Thyroid gland (tissue), 4 donors: ENCODE measurements at regions not wholly inside any gene's neighbourhood (a gene's known extent, or its start where the extent isn't known, plus 50 kb on each side); places are given as distances from the start of the nearest gene placed in this dataset.

Experiments
- CTCF ChIP-seq, 6 experiments: fragments of 200-600 bp in 3 of 6; fragments of 450-650 bp in 3 of 6; sonication (generic) in 3 of 6; IDR thresholded peaks; one replicate each; pipeline ENCODE4 v1.5.1; 2016 to 2019; ENCODE audit warnings: antibody characterized with exemption in 6 of 6, mild to moderate bottlenecking in 2 of 6, inconsistent platforms in 1 of 6, moderate library complexity in 1 of 6
- POLR2A ChIP-seq, 2 donors: fragments of 450-650 bp; IDR thresholded peaks; one replicate each; pipeline ENCODE4 v1.6.1; 2017; ENCODE audit warnings: antibody characterized with exemption in 2 of 2, mild to moderate bottlenecking in 2 of 2, moderate library complexity in 1 of 2

- TF ChIP-seq CTCF (IDR thresholded peaks at IDR 0.05) (no peak), POLR2A (IDR thresholded peaks at IDR 0.05) (no peak)
Observed at GRCh38 chr6:12603673-12604049, 112.9 kb upstream of the PHACTR1 start.
